NCI-H1436 treated with DMSO at 0.1 percent for 48 hours (cell line): ENCODE measurements at regions not wholly inside any gene's neighbourhood (a gene's known extent, or its start where the extent isn't known, plus 50 kb on each side); places are given as distances from the start of the nearest gene placed in this dataset.

Experiments
- DNase-seq: peaks from one replicate; lab custom pipeline; 2025; lab: John Stamatoyannopoulos, UW

DNA sequence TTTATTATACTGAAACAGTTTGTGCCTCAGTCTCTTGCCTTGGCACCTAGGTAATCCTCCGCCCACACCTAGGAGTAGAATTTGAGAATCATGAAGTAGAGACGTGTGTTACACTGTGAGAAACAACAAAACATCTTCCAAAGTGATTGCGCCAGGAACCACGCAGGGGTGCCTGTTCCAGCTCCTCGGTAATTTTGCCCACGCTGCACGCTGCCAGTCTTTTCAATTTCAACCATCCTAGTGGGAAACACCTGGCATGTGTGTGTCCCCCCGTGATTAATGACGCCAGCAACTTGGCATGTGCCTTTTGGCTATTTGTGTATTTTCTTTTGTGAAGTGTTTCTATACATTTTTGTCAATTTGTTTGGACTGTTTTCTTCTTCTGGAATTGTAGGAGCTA, 919.1 kb downstream of the BRD1 start:
- DNase-seq, result no peak

- no peak for DNase-seq
Observed at GRCh38 chr22:48907591-48907990, 920.1 kb downstream of the BRD1 start.

DNA sequence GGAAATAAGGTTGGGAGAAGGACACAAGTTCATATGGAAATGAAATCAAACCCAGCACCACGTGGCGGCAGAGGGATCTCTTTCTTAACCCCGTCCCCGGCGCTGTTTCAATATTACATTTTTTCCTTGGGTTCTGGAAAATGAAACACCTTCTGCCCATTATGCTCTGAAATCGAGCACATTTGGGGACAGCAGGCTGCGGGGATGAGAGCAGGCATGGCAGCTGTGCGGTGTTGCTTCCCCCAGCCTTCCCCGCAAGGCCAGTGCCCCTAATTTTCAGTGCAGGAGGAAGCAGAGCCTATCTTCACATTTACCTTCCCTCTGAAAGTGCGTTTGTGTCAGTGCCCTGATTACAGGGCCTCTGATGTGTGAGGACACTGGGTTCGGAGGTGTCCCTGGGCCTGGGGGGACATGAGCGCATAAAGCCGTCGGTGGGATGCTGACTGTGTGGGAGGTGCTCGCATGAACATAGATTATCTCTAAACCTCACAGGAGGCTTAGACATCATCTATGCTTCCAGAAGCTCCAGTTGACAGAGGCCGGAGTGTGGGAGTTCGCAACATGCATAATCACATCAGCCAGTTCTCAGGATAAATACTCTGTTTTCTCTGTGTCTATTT, 921.3 kb downstream of the BRD1 start:
- no peak for DNase-seq

GRCh38 chr22:48905206-48905975, 922.3 kb downstream of the BRD1 start:
- no peak for DNase-seq

DNA sequence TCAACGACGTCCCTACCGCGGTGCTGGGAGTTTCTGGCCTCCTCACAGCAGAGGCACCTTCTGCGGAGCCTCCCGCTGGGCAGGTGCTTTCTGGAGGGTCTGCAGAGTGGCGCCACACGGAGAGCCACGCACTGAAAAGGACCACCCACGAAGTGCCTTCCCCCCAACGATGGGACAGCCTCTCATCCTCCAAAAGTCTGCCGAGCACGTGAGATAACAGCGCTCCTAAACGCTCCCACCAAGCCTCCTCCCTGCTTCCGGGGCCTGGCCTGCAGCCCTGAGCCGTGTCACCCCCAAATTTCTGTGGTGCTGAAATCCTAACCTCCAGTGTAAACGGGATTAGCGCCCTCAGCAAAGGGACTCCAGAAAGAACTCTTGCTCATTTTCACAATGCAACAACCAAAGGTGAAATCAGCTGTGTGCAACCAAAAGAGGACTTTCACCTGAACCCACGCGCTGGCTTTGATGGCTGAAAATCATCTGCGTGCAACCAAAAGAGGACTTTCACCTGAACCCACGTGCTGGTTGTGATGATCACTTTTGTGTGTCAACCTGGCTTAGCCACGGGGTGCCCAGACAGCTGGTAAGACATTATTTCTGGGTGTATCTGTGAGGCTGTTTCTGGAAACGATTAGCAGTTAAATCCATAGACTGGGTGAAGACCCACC, 924.6 kb downstream of the BRD1 start:
- DNase-seq, result no peak

- DNase-seq, result no peak
Observed at GRCh38 chr22:48902001-48902869, 925.4 kb downstream of the BRD1 start.

DNA sequence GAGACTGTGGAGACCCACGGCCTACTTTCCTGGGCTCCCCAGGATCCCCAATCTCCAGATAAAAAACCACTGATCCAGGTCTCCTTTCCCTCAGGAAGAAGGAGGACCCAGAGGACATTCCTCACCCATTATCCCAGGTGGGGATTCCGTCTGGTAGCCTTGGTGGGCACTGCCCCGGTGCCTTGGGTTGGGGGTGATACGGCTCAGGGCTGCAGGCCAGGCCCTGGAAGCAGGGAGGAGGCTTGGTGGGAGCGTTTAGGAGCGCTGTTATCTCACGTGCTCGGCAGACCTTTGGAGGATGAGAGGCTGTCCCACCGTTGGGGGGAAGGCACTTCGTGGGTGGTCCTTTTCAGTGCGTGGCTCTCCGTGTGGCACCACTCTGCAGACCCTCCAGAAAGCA, 926.3 kb downstream of the BRD1 start:
- no peak for DNase-seq

GRCh38 chr22:48900626-48901025, 927.0 kb downstream of the BRD1 start:
- no peak for DNase-seq

GRCh38 chr22:48900327-48900597, 927.4 kb downstream of the BRD1 start:
- DNase-seq, result no peak

- DNase-seq, result no peak
Observed at GRCh38 chr22:48899523-48900326, 927.9 kb downstream of the BRD1 start.

GRCh38 chr22:48898524-48899250, 929.0 kb downstream of the BRD1 start:
- DNase-seq, result no peak

DNA sequence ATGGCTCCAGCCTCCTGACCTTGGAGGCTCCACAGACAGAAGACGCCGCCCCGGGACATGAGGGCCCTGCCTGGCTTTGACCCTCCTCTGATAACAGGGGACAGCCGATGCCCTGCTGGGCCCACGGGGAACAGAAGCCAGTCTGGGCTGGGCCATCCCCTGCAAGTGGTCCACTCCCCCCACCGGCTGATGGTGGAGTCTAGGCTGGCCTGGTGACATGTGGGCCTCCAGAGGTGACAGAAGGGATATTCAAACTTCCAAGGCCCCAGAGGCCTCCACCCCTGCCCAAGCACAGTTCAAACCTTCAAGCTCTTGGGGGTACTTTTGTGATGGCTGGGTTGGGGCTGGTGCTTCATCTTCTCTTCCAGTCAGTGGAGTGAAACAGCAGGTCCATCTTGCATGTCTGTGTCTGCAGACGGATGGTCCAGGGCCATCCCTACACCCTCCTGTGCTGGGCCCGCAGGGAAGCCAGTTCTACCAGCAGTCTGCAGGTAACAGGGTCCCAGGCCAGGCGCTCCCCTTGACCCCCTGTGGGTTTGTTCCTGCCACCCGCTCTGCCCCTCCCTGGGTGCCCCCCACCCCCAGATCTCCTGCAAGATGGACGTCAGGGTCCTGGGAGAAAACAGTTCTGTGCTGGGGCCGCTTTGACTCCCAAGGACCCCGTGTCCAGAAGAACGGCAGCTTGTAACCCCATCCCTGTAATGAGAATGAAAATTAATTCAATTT, 929.9 kb downstream of the BRD1 start:
- no peak for DNase-seq

DNA sequence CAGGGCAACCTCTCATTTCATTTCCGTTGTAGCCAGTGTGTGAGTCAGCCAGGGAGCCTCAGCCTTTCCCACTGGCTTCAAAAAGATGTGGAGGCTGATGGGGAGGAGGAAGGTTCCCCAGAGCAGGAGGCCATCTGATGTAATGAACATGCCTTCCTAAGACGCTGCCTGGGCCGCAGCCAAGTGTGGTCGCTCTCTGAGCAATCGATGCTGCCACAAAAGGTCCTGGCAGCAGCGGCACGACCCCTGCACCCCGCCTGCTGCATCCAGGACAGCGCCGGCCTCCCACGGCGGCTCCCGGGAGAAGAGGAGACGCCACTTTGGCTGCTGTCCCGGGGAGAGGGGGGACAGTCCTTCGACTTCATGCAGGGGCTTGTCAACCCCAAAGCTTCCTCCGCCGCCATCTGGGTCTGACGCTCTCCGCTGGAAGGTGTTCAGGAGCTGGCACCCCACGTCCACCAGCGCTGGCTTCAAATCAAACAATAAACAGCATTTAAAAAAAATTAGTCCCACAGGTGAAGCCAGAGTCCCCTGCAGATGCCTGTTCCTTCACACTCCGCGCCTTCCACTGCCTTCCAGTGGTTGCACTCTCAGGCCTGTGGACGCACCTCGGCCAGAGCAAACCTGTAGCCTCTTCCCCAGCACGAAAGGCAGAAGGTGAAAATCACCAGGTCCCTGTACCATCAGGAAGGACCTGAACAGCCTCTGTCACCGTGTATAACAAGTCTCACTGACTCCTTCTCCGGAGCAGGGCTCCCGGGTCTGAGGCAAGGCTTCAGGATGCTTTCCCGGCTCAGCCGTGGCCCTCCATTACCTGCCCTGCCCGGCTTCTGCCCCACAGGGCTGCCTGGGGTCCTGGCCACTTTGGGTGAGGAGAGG, 930.7 kb downstream of the BRD1 start:
- DNase-seq, result no peak

GRCh38 chr22:48895831-48896765, 931.6 kb downstream of the BRD1 start:
- DNase-seq, result no peak

DNA sequence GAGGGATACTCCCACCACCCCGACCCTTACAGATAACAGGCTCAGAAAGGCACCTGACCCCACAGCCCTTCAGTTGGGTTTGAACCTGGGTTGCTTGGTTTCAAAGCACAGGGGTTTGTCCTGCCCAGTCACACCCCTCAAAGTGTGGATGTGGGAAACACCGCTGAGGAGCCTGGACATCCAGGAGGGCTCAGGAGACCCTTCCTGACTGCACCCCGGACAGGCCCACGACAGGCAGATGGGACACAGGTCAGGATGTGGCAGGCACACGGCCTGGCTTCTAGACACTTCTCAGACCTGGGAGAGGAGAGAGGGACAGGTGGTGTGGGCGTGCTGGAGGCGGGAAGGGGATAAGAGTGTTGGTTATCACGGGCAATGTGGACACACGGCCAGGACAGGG, 932.3 kb downstream of the BRD1 start:
- no peak for DNase-seq

- no peak for DNase-seq
Observed at GRCh38 chr22:48894804-48895250, 932.8 kb downstream of the BRD1 start.

DNA sequence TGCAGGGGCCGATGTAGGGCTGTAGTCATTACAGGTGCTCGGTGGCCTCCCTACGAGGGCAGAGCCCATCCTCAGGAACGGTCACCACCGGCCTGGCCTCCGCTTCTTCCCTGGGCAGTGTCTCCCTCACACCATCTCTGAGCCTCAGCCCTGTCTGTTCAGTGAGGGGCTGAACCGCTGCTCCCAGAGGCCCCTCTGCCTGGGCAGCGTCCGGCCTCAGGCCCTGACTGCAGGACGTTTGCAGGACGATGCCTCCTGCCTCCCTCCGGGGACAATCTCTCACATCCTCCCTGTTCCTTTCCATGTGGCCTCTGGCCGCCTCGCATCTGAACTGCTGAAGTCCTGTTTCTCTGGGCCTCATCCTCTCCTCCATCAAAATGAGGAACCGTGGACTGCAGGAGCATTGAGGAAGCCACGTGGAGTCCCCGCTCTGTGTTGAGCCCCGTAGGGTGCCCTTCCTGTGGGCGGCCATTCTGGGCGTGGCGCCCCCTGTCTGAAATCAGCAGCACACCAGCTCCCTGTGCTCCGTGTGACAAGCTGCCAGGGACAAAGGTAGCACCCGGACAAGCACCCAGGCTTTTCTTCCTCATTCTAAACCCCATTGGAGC, 933.5 kb downstream of the BRD1 start:
- DNase-seq, result no peak
